IMR-90 (cell line): ENCODE measurements at regions not wholly inside any gene's neighbourhood (a gene's known extent, or its start where the extent isn't known, plus 50 kb on each side); places are given as distances from the start of the nearest gene placed in this dataset.

Experiments used
- CTCF ChIP-seq: conservative IDR thresholded peaks from 2 replicates; pipeline ENCODE4 v1.5.1; 2012; ENCODE audit warnings: mild to moderate bottlenecking, low read depth, low read length, improper control_type of control experiment
- POLR2A ChIP-seq: IDR thresholded peaks from 2 replicates; pipeline ENCODE4 v1.6.1; 2012; ENCODE audit warnings: mild to moderate bottlenecking, low read depth, low read length
- SMC3 ChIP-seq: fragments of 150-350 bp; IDR thresholded peaks from 2 replicates; pipeline ENCODE4 v1.6.1; 2016; ENCODE audit warnings: low read depth, mild to moderate bottlenecking, antibody characterized with exemption, low read length, moderate library complexity
- USF2 ChIP-seq: fragments of 150-350 bp; IDR thresholded peaks from 2 replicates; pipeline ENCODE4 v1.6.1; 2017; ENCODE audit warnings: mild to moderate bottlenecking, antibody characterized with exemption, low read length, low read depth

- TF ChIP-seq SMC3 (no peak), USF2 (no peak), CTCF (no peak), POLR2A (no peak)
Measured at GRCh38 chr6:44606504-44606903, 219.0 kb downstream of the CDC5L start.
